22Rv1 (cell line): ENCODE measurements at regions not wholly inside any gene's neighbourhood (a gene's known extent, or its start where the extent isn't known, plus 50 kb on each side); places are given as distances from the start of the nearest gene placed in this dataset.

Source experiments
- H3K27ac ChIP-seq: fragments of 450-650 bp; 2 replicates; pipeline ENCODE4 v1.5.1; 2017
- CTCF ChIP-seq: fragments of 450-650 bp; IDR thresholded peaks from 2 replicates; pipeline ENCODE4 v1.5.1; 2017; ENCODE audit warnings: mild to moderate bottlenecking
- ZFX ChIP-seq: fragments of 450-650 bp; IDR thresholded peaks from 2 replicates; pipeline ENCODE4 v1.6.1; 2017; ENCODE audit warnings: antibody characterized with exemption, borderline replicate concordance

GRCh38 chr18:78543201-78543725 lies 436.4 kb upstream of the SALL3 start:
- TF ChIP-seq CTCF (no peak), ZFX (no peak)
- no peak overlapping the region for H3K27ac ChIP-seq

DNA sequence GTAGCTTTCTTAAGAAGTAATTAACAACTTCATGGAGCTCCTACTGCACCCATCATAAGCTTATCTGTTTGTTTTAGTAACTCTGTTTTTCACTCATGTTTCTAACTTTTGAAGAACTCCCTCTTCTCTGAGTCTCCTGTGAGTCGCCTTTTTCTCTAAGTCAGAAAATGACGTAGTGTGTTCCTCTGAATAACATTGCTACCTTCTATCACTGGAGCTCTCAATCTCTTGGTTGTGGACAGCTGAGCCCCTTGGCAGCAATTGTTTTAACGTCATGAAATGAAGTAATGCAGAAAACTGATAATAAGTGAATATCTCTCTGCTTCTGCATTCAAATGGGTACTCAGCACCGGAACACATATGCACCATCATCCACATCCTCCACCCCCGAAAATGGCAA lies 433.3 kb upstream of the SALL3 start:
- no peak overlapping the region for H3K27ac ChIP-seq
- TF ChIP-seq CTCF = no peak
- TF ChIP-seq ZFX = no peak

GRCh38 chr18:78547817-78548216 lies 431.8 kb upstream of the SALL3 start:
- no peak overlapping the region for H3K27ac ChIP-seq
- TF ChIP-seq ZFX = no peak

DNA sequence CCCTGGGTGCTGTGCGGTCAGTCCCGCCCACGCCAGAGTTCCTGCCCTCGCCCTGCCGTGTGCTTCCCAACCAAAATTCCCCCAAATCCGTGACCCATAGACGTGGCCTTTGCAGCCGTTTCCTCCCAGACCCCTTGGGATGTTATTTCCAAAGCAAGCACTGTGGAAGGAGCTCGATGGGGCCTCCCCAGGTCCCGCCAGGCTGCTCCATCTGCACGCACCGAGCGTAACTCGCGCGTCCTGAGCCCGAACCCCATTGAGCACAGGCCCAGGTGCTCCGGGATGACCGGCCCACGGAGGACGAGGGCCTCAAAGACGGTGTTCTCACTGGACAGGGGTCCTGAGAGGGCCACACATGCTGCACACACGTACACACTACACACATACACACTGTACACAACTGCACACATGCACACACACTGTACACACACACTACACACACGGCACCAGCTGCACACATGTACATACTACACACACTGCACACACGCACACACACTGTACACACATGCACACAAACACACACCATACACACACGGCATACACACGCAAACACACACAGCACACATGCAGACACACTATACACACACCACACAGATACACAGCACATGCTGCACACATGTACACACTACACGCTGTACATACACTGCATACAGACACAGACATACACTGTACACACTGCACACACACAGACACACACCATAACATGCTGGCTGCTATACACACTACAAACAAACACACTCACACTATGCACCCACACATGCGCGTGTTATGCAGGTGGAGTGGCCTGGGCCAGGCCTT lies 431.2 kb upstream of the SALL3 start:
- no peak overlapping the region for H3K27ac ChIP-seq
- no peak for TF ChIP-seq ZFX
- no peak for TF ChIP-seq CTCF

GRCh38 chr18:78549971-78550370 lies 429.6 kb upstream of the SALL3 start:
- no peak overlapping the region for H3K27ac ChIP-seq
- TF ChIP-seq CTCF = no peak
- TF ChIP-seq ZFX = no peak

DNA sequence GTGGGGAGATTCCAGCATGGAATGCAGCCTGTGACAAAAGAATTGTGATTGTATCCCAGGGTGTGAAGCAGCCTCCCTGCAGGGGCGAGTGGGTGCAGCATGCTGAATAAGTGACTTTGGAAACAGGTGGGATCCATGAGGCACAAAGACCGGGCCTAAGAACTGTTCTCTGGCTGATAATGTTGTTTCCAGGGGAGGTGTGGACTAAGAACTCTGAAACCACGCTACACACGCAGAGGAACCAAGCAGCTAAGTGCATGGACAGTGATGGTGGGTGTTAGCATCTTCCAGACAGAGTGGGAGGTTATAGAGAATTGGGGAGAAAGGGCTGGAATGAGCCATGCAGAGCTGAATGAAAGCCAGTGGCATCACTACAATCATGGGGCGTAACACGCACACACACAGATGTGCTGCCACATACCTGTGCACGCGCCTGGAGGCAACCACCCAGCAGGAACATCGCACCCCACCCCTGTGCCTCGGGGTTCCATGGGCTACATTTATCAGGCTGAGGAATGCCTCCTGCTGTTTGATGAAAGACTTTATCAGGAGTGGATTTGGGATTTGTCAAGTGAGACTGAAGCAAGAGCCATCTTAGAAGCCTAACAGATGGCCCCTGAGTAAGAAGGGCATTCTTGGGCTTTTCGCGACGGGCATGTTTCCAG lies 424.5 kb upstream of the SALL3 start:
- H3K27ac ChIP-seq = no peak overlapping the region
- no peak for TF ChIP-seq CTCF
- TF ChIP-seq ZFX = no peak

- no peak overlapping the region for H3K27ac ChIP-seq
- no peak for TF ChIP-seq ZFX
- TF ChIP-seq CTCF = no peak
Observed at GRCh38 chr18:78557371-78557770, 422.2 kb upstream of the SALL3 start.
